Renal pelvis (tissue), 1 donor: ENCODE measurements at regions not wholly inside any gene's neighbourhood (a gene's known extent, or its start where the extent isn't known, plus 50 kb on each side); places are given as distances from the start of the nearest gene placed in this dataset.
A peak's percentile ranks its signal among the peaks of the same experiment; 100 is the strongest.

Experiments used
- DNase-seq: peaks from one replicate; pipeline ENCODE4 v3.0.0-alpha.2; 2013

DNA sequence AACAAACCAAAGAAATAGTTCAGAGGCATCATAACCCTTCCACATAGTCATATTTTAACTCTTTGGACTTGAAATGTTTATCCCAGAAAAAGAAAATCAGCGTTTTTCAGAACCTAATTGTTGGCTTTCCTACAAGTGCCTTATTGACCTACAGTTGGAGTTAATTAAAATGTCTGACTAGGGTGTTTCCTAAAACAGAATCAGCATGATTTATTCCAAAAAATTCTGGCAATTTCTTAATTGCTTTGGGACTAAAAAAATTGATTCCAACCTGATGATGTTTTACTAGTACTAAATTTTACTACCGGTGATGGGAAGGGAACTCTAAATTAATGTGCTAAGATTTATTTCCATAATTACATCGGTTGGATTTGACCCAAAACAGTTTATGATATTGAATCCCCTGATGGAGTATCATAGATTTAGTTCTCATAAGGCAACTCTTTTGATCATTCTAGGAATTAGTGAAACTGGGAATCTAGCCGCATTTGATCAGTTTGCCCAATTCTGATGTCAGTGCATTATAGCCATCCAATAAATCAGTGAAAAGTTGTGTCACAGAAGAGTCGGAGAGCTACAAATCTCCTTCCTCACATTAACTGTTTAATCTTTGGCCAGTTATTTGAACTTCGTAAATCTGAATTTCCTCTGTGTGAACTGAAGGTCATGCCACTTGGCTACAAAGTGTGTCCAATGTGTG, 134.3 kb upstream of the DSEL start:
- no peak for DNase-seq

DNA sequence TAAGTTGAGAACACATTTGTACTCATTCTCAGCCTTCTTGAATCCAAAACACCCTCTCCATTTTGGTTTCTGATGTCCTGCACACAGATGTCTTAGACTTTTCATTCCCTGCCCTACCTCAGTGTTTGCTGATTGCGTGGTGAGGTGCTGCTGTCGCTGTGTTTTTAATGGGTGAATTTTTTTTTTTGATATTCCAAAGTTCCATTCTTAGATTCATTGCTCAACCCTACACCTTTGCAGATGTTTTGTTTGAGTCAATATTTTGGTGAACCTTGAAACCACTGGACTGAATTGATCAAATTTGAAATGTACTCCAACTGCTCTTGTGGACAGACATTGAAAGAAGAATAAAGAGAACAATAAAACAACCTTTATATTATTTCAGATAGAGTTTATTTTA, 130.4 kb upstream of the DSEL start:
- DNase-seq, result no peak

DNA sequence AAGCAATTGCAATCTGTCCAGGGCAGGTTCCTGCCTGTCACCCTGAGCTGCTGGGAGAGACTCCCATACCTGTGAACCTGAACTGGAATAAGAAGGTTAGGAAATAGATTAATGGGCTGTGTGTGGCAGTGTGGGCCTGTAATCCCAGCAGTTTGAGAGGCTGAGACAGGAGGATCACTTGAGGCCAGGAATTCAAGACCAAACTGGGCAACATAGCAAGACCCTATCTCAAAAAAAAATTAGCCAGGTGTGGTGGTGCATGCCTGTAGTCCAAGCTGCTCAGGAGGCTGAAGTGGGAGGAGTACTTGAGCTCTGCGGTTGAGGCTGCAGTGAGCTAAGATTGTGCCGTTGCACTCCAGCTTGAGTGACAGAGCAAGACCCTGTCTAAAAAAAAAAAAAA, 127.7 kb upstream of the DSEL start:
- DNase-seq, result no peak

DNA sequence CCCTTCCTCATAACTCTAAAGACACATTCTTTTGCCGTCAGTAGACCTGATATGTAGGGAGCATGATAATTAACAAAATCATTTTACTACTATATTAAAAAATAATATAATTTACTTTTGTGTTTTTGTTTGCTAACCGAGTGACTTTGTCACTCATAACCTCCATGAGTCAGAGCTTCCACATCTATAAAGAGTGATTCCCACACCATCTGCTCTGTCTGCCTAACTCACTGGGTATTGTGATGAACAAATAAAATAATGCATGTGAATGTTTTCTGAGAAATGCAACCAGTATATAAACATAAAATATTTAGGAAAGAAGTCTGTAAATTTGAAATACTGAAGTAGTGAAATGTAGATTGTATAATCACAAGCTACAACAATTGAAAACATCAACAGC, 123.4 kb upstream of the DSEL start:
- DNase-seq, result no peak

DNA sequence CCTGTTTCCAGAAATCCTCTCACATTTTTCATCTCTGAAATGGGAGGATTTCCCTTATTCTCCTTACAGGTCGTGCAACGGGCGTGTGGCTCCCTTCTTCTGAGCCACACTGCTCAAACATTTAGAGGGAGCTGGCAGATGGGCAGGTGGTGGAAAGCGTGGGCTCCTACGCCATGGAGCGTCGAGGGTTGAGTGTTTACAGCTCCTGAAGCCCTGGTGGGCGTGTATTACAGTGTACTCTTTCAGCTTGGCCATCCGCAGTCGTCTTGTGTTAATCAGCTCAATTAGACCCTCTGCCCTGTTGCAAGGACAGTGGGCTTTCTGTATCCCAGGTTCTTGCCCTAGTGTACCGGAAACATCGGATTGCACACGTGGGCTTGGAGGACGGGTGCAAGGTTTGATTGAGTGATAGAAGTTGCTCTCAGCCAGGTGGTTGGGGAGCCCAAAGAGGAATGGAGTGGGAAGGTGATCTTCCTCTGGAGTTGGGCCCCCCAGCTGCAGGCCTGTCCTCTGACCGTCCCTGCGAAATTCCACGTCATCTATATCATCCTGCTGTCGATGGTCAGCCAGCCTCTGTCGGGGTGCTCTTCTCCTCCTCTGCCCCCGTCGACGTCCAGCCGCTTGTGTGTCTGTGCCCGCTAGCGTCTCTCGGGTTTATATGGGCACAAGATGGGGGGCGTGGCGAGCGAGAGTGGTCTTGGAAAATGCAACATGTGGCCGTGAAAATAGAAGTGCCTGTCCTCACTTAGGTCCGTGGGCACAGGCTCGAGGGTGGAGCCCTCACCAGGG, 120.3 kb upstream of the DSEL start:
- no peak for DNase-seq

DNA sequence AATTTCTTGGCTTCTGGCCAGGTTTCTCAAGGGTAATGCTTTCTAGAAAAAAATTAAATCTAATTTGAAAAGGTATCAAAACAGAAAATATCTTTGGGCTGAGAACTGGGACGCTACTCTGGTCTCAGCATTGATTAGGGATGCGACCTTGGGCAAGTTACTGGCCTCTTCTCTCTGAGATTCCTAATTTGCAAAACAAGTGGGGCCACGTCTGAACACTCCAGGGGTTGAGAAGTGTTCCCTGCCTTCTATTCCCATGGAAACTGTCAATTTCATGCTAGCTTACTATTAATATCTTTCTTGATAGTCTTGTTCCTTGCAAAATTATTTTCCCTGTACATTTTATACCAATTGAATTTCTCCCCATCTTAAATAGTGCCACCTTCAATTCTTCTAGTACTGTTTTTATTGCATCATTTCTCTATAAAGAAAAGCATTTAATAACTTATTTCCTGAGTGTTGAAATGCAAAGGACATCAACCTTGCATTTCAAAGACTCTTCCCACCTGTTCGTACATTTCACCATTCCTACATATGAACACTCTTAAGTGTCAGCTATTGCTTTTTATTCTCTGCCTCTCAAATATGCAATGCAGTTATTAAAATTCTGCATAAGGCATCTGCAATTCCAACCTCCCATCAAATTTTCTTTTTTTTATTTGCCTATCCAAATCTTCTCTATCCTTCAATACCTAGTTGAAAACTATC, 118.3 kb upstream of the DSEL start:
- DNase-seq, result no peak

DNA sequence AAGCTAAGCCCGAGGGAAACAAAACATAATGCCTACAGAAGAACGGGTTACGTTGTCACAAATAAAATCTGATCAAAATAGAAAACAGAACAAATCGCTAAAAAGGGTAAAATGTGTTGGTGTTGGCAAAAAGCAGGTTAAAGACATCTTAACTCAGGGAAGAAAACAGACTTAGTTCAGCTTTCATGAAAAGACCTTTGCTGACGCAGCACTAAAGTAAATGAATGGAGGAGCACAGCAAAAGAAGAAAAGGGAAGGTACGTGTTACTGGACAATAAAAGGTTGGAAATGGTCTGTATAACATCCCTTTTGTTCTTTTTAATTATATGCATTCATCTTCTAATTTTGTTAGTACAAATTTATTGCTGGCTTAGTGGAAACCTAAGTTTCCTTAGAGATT, 117.4 kb upstream of the DSEL start:
- DNase-seq, result no peak

DNA sequence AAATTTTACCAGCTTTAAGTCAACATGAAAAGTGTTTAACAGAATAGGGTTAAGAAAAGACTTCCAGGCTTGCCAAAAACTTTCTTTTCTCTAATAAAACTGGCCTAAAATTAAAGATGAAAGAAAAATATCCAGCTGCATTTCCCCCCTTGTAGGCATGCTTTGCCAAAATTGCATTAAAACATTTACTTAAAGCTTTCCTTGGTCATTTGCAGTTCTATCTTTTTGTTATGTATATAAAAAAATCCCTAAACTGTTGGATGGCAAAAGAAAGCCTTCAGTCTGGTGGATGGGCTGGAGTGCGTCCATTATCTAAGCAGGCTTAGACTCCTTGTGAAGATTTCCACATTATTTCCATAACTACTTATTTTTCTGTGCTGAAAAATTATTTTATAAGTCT, 105.4 kb upstream of the DSEL start:
- no peak for DNase-seq

DNA sequence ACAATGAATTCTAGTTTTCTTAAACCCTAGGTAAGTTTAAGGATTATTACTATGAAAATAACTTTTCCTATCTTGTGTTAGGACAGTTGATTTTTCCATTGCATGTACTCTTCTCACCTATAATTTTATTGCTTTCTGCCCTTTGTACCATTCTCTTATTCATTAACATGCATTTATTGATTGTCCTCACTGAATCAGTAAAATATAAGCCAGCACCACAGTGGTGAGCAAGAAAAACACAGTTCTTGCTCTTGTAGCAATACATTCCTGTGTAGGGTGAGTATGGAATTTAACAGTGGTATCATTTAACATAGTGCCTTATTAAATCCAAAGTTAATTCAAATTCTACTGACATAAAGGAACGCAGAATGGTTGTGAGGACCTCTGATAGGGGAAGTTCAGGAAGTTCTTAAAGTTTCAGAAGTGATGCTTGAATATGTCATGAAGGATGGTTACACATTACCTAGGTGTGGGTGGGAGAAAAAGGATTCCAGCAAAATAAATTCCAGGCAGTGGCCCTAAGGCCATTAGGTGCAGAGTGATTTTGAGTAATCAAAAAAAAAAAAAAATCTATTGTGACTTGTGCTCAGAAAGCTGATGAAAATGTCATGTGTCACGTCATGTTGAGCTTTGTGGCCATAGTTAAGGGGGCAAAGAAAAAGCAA, 104.7 kb upstream of the DSEL start:
- DNase-seq, result no peak

DNA sequence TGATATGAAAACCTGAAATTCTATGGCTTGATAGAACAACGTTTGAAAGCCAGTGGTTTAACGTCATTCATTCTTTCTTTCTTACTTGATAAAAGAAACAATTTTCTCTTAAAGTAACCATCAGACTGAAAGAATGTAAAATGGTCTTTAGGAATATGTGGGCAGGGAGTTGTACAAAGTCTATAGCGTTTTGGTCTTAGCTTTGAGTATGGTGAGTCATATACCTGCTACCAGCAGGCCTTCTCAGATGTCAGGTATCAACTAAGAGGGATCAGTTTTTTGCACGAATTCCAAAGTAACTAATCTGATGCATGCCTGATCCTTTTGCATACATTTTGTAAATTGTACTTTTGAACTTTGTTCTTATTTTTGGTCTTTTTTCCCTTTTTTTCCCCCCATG, 101.5 kb upstream of the DSEL start:
- DNase-seq, result no peak

DNA sequence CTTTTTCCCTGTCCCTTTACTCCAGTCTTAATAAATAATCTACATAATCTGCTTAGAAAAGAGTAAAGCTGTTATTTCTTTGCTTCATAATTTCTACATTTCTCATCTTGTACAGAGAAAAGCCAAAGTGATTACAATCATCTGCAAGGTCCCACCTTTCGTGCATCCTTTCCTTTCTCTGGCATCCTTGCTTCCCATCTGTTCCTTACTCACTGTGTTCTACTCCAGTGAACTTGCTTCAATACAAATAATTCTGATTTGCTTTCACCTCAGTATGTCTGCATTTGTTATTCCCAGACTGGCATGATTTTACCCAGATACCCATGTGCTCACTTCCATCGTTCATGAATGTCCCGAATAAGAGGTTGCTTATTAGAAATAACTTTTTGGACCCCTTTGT, 99.4 kb upstream of the DSEL start:
- no peak for DNase-seq

DNA sequence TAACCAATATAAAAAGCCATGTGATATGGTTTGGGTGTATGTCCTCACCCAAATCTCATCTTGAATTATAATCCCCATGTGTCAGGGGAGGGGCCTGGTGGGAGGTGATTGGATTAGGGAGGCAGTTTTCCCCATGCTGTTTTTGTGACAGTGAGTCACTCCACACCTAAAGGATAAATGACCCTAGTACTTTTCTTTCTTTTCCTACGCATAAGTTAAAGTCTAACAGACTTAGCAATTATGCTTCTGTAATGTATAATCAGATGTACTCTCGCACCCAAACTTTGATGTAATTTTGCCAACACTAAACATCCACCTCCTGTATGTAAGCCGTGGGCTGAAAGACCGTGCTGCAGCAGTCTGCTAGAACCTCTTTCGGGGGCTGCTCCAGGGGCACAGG, 97.2 kb upstream of the DSEL start:
- DNase-seq, result no peak

DNA sequence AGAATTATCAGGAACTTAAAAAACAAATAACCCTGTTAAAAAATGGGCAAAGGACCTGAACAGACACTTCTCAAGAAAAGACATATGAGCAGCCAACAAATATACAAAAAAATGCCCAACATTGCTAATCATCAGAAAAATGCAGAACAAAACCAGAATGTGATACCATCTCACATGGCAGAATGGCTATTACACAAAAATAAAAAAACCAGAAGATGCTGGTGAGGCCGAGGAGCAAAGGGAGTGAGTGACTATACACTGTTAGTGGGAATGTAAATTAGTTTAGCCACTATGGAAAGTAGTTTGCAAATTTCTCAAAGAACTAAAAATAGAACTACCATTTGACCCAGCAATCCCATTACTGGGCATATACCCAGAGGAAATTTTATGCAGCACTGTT, 95.8 kb upstream of the DSEL start:
- DNase-seq, result no peak

DNA sequence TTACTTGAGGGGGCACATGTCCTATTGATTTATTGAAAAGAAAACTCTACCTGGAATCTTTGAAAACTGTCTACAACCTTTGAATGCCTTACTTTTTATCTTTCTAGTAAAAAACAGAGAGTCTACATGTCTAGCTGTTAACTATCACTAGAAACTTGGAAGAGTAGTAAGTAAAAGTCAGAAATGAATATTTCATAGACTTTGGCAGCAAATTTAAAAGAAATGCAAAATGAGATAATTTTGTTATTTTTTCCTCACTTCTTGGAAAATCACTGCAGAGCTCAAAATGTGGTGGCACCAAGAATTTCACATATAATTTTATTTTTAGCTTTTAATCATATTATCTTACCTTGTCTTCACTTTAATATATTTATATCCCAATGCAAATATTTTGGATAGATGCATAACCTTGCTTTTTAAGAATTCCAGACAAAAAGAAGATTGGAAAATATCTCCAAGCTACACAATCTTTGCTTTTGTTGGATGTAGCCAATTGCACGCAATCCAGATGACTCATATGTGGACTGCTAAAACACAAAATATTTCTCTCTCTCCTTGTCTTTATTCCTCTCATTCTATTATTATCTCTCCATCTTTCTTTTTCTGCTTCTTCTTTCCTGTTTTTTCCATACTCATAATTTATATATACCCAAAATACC, 92.2 kb upstream of the DSEL start:
- DNase-seq, result no peak

DNA sequence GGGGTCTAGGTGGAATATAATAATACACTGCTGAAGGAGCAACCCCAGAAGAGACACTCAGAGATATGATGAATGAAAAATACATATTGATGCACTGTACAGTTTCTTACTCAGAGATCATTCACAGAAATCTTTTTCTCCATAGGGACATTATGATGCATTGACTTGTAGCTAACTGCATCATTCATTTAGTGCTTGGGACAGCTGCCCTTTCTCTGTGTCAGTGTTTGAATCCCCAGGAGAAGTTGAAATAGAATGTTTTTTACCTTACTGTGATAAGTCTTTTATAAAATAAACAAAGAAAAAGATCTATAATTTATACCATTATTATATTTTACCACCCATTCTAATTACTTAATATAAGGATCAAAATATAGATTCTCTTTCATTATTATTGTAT, 91.7 kb upstream of the DSEL start:
- DNase-seq, result no peak

DNA sequence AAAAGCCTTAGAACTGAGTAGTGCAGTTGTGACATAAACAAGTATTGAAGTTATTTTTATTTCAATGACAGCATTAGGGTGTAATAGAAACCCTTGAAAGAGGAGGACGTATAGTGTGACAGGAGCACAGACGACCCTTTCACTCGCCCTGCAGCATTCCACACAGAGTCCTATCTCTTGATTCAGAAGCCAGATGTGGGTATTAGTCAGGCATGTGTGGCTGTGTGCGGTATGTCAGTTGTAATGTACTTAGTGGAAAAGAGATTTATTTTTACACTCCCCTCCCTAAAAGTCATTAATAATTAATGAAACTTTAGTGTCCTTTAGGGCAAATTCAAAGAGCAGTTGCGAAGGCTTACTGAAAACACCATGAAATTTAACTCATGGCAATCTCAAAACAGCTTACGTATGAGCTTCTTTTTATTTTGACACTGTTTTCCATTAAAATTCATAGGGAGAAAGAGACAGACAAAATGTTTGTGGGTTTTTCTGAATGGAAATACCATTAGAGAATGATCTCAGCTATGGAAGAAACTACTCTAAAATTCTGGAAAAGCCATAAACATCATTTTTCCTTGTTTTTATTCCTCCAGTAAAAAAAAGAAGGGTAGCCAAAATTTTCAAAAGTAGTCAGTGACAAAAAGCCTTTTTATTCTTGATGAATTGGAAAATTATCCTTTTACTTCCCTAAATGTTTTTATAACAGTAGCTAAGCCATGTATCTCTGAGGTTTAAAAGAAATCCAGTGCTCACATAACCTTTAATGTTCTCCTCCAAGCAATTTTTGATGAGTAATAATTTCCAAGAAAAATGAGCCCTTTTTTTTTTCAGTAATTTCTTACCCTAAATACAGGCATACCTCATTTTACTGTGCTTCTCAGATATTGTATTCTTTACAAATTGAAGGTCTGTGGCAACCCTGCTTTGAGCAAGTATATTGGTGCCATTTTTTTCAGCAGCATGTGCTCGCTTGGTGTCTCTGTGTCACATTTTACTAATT, 84.0 kb upstream of the DSEL start:
- peak; percentile 42 for DNase-seq

DNA sequence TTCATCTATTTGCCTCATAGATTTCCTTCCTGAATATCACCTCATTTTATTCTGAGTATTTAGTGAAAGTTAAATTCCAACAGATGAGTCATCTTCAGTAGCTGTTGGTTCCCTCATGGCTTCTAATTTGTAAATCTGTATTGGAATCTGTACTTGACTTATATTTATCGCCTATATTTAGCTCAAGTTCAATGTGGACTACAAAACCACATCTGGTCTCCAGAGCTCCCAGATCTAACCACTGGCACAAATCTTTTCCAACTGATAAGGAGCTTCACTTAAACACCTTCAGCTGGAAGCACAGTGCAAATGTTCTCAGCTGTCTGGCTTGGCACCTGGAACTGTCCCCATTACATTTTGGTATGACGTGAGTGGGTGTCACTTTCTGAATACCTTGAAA, 82.8 kb upstream of the DSEL start:
- DNase-seq, result no peak

DNA sequence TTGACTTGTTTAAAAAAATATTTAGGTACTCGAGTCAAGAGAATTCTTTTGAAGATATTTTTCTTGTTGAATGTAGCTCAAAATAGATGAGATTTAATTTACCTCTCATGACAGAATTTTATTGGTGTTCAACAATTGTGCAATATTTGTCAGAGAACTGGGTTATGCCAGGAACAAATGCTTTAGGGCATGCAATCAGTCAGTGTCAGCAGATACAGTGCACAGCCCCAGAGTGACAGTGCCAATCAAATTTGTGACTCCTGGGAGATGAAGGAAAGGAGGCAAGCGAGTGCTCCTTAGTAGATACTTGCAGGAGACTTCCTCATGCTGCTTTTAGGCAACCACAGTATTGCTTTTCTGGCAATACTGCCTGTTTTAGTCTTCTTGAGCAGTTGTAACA, 81.2 kb upstream of the DSEL start:
- no peak for DNase-seq

DNA sequence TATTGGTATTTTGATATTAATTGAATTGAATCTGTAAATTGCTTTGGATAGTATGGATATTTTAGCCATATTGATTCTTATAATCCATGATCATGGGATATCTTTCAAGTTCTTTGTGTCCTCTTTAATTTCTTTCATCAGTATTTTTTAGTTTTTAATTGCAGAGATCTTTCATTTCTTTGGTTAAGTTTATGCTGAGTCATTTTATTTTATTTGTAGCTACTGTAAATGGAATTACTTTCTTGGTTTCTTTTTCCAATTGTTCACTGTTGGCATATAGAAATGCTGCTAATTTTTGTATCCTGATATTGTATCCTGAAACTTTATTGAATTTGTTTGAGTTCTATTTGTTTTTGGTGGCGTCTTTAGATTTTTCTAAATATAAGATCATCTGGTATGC, 79.5 kb upstream of the DSEL start:
- no peak for DNase-seq

DNA sequence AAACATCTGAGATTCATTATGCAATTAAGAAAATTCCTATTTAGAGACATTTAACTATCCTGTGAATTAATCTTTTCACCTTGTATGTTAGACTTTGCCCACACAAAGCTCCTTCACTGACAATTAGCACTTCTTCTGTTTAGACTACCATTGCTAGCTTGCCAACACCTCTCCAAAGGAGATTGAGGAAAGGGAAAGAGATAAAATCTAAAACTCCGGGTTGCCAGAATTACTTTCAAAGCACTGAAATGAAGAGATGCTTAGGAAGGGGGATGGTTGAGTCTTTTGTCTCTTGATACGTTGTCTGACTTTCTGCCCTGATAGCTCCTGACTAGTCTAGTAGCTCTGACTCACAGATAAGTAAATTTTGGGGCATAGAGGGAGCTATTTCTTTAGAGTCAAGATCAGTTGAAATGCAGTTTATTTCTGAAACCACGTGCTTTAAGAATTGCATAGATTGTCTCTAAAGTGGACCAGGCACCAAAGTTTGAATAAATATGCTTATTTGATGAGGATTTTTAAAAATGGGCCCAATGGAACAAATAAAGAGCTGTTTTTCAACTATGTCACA, 74.1 kb upstream of the DSEL start:
- no peak for DNase-seq

DNA sequence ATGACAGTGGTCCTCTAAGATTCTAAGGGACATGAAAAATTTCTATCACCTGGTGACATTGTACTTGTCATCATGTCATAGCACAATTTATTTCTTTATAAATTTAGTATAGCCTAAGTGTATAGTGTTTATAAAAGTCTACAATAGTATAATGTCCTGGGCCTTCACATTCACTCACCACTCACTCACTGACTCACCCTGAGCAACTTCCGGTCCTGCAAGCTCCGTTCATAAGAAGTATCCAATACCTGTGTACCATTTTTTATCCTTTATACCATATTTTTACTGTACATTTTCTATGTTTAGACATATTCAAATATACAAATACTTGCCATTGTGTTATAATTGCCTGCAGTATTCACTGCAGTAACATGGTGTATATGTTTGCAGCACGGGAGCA, 72.8 kb upstream of the DSEL start:
- DNase-seq, result no peak
